Neutrophil (primary cell): ENCODE measurements at regions not wholly inside any gene's neighbourhood (a gene's known extent, or its start where the extent isn't known, plus 50 kb on each side); places are given as distances from the start of the nearest gene placed in this dataset.

Experiments
- H3K27ac ChIP-seq: fragments of 200-600 bp; sonication (generic); 2 replicates; pipeline ENCODE4 v1.5.1; 2016; ENCODE audit warnings: mild to moderate bottlenecking, moderate library complexity
- H3K27me3 ChIP-seq: fragments of 200-600 bp; sonication (generic); 2 replicates; pipeline ENCODE4 v1.6.0; 2016; ENCODE audit warnings: mild to moderate bottlenecking
- H3K36me3 ChIP-seq: fragments of 200-600 bp; sonication (generic); 2 replicates; pipeline ENCODE4 v1.5.1; 2017
- H3K4me1 ChIP-seq, 2 experiments: fragments of 200-600 bp in 1 of 2; sonication (generic) in 1 of 2; 1 replicate in 1 of 2; 2 replicates in 1 of 2; pipeline versions ENCODE4 v1.5.1 to v1.6.1; 2013 to 2016; ENCODE audit warnings: low read depth in 1 of 2, low read length in 1 of 2, mild to moderate bottlenecking in 1 of 2, moderate library complexity in 1 of 2; ENCODE audit not compliant: control insufficient read depth in 1 of 2, insufficient read depth in 1 of 2
- H3K4me3 ChIP-seq, 2 experiments: fragments of 200-600 bp in 1 of 2; sonication (generic) in 1 of 2; 1 replicate in 1 of 2; 2 replicates in 1 of 2; pipeline ENCODE4 v1.5.1; 2013 to 2016; ENCODE audit warnings: low read depth in 1 of 2, low read length in 1 of 2, mild to moderate bottlenecking in 1 of 2, moderate library complexity in 1 of 2
- H3K9me3 ChIP-seq: fragments of 200-600 bp; sonication (generic); 2 replicates; pipeline ENCODE4 v1.5.1; 2016
- CTCF ChIP-seq: fragments of 200-600 bp; sonication (generic); IDR thresholded peaks from 2 replicates; pipeline ENCODE4 v1.5.1; 2016; ENCODE audit warnings: antibody characterized with exemption

- Histone ChIP-seq H3K9me3 (no peaks in the 10 kb centered on the region), H3K4me1 (no peaks in the 10 kb centered on the region), H3K36me3 (no peaks in the 10 kb centered on the region), H3K4me3 (no peak overlapping the region), H3K27ac (no peak overlapping the region), H3K27me3 (no peaks in the 10 kb centered on the region)
- TF ChIP-seq CTCF, result no peak
Observed at GRCh38 chr15:39213385-39213840, 367.5 kb upstream of the THBS1 start.

DNA sequence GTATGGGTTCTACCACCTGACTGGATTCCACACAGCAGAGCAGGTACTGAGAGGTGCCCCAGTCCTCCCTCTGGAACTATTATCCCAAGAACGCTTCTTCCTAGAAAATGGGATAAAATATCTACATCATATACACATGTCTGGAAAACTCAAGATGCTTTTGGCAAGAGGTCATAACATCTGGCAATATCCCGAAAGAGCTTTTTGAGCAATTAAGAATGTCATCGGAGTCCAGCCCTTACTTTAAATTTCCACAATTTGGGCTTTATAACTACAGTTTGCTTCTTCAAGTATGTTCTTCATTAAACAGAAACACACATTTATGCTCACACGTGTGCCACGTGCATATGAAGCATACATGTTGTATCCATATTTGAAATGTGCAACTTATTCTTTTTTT lies 365.9 kb upstream of the THBS1 start:
- Histone ChIP-seq H3K27me3 (no peaks in the 10 kb centered on the region), H3K9me3 (no peaks in the 10 kb centered on the region), H3K36me3 (no peaks in the 10 kb centered on the region), H3K4me1 (no peaks in the 10 kb centered on the region), H3K27ac (no peak overlapping the region), H3K4me3 (no peak overlapping the region)
- TF ChIP-seq CTCF, result no peak

- H3K27me3 ChIP-seq, result no peaks in the 10 kb centered on the region
- TF ChIP-seq CTCF, result no peak
- no peaks in the 10 kb centered on the region for H3K9me3 ChIP-seq
- H3K36me3 ChIP-seq, result no peaks in the 10 kb centered on the region
- no peak overlapping the region for H3K4me3 ChIP-seq
- no peaks in the 10 kb centered on the region for H3K4me1 ChIP-seq
- no peak overlapping the region for H3K27ac ChIP-seq
Observed at GRCh38 chr15:39216816-39217215, 364.1 kb upstream of the THBS1 start.

DNA sequence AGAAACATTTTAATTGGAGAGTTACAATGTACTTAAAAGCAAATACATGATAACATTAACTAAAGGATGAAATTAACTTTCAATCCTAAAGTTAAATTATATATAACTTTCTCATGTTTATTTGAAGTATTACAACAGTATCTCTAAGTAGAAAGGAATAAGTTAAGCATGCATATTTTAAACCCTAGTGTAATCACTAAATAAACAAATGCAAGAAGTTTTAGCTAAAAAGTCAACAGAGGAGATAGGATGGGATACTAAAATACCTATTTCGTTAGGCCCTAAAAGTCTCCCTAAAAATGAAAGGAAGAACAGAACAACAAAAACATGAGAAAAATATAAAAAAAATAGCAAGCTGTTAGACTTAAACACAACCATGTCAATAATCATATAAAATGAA lies 361.3 kb upstream of the THBS1 start:
- no peaks in the 10 kb centered on the region for H3K36me3 ChIP-seq
- no peak for TF ChIP-seq CTCF

GRCh38 chr15:39226169-39226937 lies 354.5 kb upstream of the THBS1 start:
- Histone ChIP-seq H3K9me3 (no peaks in the 10 kb centered on the region), H3K27me3 (no peaks in the 10 kb centered on the region), H3K4me1 (no peaks in the 10 kb centered on the region), H3K27ac (no peak overlapping the region), H3K36me3 (no peaks in the 10 kb centered on the region), H3K4me3 (no peak overlapping the region)
- no peak for TF ChIP-seq CTCF

More for the DNA sequence above, 361.3 kb upstream of the THBS1 start:
- Histone ChIP-seq H3K4me3 (no peak overlapping the region), H3K27me3 (no peaks in the 10 kb centered on the region), H3K4me1 (no peaks in the 10 kb centered on the region), H3K27ac (no peak overlapping the region), H3K9me3 (no peaks in the 10 kb centered on the region)
